Stimulated activated naive CD8-positive, alpha-beta T cell treated with anti-CD3 and anti-CD28 coated beads, Interleukin-15, Interleukin-2, amounts not matched to agents 100 ng/mL and 50 ng/mL, for 24 hours (primary cell): ENCODE measurements at regions not wholly inside any gene's neighbourhood (a gene's known extent, or its start where the extent isn't known, plus 50 kb on each side); places are given as distances from the start of the nearest gene placed in this dataset.
"Not testable (repeated sequence)": the region's sequence is repeated elsewhere in the genome, so short reads cannot be mapped to it uniquely, and the experiment has no call there.

Experiments used
- H3K27ac Mint-ChIP-seq: one replicate; pipeline ENCODE4 v1.8.0; 2021; ENCODE audit warnings: mild to moderate bottlenecking, mixed read lengths
- H3K27me3 Mint-ChIP-seq: one replicate; pipeline ENCODE4 v1.8.0; 2021; ENCODE audit warnings: mixed read lengths
- H3K36me3 Mint-ChIP-seq: one replicate; pipeline ENCODE4 v1.8.0; 2021; ENCODE audit warnings: low read depth, mixed read lengths
- H3K4me1 Mint-ChIP-seq: one replicate; pipeline ENCODE4 v1.8.0; 2021; ENCODE audit warnings: low read depth, mixed read lengths
- H3K4me3 Mint-ChIP-seq: one replicate; pipeline ENCODE4 v1.8.0; 2021; ENCODE audit warnings: mild to moderate bottlenecking, mixed read lengths
- H3K9me3 Mint-ChIP-seq: one replicate; pipeline ENCODE4 v1.8.0; 2021; ENCODE audit warnings: mixed read lengths

DNA sequence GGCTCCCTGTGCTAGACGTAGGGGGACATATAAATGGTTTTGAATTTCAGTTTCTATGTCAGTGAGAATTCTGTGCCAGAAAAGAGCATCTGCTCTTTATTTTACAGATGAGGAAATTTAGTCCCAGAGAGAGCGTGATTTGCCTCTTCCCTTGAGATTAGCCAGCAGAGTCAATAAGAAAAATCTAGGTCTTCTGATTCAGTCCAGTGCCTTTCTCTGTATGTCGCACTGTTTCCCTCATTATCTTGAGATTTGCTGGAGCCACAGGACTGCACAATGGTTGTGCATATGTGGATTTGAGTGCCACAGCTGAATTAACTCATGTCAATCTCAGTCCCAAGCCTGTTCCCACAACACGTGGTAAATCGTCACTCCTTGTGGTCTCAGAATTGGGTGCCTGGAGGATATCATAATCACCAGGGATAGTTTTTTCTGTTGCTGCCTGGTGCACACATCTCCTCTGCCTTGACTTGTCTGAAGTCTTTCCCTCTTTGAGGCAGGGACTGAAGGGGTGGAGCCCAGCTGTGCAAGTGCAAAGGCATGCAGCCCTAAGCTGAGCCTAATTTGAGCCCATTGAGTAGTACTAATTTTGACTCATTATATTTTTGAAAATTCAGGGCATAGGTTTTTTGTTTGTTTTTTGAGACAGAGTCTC, 276.7 kb downstream of the SOX4 start:
- H3K27ac Mint-ChIP-seq = no peak overlapping the region
- H3K36me3 Mint-ChIP-seq = no peaks in the 10 kb centered on the region
- no peak overlapping the region for H3K4me3 Mint-ChIP-seq
- peaks cover 3% of the 10 kb centered on the region for H3K27me3 Mint-ChIP-seq
- H3K9me3 Mint-ChIP-seq = no peaks in the 10 kb centered on the region
- H3K4me1 Mint-ChIP-seq = no peaks in the 10 kb centered on the region

DNA sequence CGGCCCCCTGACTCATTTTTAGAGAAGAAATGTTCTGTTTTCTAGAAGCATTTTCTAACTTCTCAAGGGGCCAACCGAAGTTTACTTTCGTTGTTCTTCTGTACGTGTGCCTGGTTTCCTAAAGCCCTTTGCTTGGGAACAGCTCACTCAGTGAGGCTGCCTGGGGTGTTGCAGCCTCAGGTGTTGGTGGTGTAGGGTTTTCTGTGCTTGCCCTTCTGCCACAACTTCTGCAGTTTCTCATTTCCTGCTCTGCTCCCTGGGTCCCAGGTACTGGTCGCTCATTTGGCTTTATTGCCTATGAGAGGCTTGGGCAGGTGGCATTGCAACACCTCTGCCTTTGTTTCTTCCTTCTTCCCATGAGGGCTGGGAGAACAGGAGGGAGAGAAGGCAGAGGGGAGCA, 278.3 kb downstream of the SOX4 start:
- H3K36me3 Mint-ChIP-seq = no peaks in the 10 kb centered on the region
- H3K27me3 Mint-ChIP-seq = peaks cover 3% of the 10 kb centered on the region
- H3K27ac Mint-ChIP-seq = no peak overlapping the region
- H3K4me1 Mint-ChIP-seq = peaks cover 6% of the 10 kb centered on the region
- H3K4me3 Mint-ChIP-seq = no peak overlapping the region
- no peaks in the 10 kb centered on the region for H3K9me3 Mint-ChIP-seq

DNA sequence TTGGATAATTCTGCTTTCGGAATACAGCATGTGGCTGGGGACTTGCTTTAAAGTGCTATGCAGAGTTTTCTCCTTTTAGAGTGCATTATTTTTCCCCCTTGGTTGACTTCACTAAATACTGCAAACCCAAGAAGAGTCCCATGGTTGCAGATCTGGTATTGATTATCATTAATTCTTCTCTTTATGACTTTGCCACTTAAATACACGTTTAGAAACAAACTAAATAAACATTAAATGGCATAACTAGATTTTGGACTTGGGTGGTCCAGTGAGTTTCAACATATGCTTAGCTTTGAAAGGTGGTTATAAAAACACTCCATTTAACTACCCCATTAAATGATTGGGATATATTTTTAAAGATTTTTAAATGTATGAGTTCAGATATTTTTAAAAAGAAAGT, 279.2 kb downstream of the SOX4 start:
- H3K27me3 Mint-ChIP-seq = peaks cover 3% of the 10 kb centered on the region
- peaks cover 13% of the 10 kb centered on the region for H3K4me1 Mint-ChIP-seq
- no peaks in the 10 kb centered on the region for H3K36me3 Mint-ChIP-seq
- no peak overlapping the region for H3K4me3 Mint-ChIP-seq
- no peak overlapping the region for H3K27ac Mint-ChIP-seq
- H3K9me3 Mint-ChIP-seq = peaks cover 9% of the 10 kb centered on the region

DNA sequence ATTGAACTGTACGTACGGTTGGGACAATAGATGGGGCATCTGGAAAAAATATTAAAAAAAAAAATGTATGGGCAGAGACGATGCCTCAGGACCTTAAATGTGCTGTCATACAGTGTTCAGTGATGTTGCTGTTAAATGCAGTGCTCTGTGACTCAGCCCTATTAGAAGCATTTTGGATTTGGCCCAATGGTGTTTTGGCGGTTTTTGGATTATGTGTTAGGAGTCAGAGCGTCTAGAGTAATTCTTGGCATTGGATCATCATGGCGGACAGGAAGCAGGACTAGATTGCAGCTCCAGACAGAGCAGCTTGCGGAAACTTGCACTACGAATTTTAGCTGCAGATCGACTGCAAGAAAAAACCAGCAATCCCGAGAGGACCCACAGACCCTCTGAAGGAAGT, 280.0 kb downstream of the SOX4 start:
- no peak overlapping the region for H3K4me3 Mint-ChIP-seq
- H3K36me3 Mint-ChIP-seq = no peaks in the 10 kb centered on the region
- no peak overlapping the region for H3K27ac Mint-ChIP-seq
- H3K4me1 Mint-ChIP-seq = peaks cover 13% of the 10 kb centered on the region
- peaks cover 10% of the 10 kb centered on the region for H3K9me3 Mint-ChIP-seq
- H3K27me3 Mint-ChIP-seq = peaks cover 3% of the 10 kb centered on the region

DNA sequence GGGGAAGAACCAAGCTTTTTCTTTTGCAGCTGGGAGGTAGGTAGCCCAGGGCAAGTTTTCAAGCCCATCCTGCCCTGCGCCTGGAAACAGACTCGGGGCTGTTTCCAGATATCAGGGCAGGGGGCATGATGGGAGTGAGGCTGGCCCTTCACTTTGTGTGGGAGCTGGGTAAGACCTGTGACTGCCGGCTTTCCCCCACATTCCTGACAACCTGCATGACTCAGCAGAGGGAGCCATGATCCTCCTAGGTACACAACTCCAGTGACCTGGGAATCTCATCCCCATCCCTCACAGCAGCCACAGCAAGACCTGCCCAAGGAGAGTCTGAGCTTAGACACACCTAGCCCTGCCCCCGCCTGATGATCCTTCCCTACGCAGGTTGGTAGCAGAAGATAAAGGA, 280.8 kb downstream of the SOX4 start:
- Mint-ChIP-seq H3K27ac (no peak overlapping the region), H3K4me3 (no peak overlapping the region), H3K36me3 (no peaks in the 10 kb centered on the region), H3K4me1 (peaks cover 13% of the 10 kb centered on the region), H3K27me3 (peaks cover 3% of the 10 kb centered on the region), H3K9me3 (peaks cover 10% of the 10 kb centered on the region)

DNA sequence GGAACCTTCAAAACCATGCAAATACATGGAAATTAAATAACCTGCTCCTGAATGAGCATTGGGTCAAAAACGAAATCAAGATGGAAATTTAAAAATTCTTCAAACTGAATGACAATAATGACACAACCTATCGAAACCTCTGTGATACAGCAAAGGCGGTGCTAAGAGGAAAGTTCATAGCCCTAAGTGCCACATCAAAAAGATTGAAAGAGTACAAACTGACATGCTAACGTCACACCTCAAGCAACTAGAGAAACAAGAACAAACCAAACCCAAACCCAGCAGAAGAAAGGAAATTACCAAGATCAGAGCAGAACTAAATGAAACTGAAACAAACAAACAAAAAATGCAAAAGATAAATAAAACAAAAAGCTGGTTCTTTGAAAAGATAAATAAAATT, 283.5 kb downstream of the SOX4 start:
- not testable (repeated sequence) for H3K27me3 Mint-ChIP-seq, H3K36me3 Mint-ChIP-seq, H3K4me3 Mint-ChIP-seq
- Mint-ChIP-seq H3K27ac (peak overlapping the region; percentile 27), H3K4me1 (peaks cover 13% of the 10 kb centered on the region), H3K9me3 (peaks cover 25% of the 10 kb centered on the region)

DNA sequence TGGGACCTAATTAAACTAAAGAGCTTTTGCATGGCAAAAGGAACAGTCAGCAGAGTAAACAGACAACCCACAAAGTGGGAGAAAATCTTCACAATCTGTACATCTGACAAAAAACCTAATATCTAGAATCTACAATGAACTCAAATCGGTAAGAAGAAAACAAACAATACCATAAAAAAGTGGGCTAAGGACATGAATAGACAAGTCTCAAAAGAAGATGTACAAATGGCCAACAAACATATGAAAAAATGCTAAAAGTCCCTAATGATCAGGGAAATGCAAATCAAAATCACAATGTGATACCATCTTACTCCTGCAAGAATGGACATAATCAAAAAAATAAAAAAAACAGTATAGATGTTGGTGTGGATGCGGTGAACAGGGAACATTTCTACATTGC, 286.7 kb downstream of the SOX4 start:
- H3K4me1 Mint-ChIP-seq = peaks cover 13% of the 10 kb centered on the region
- H3K9me3 Mint-ChIP-seq = peaks cover 25% of the 10 kb centered on the region
- not testable (repeated sequence) for H3K4me3 Mint-ChIP-seq, H3K27ac Mint-ChIP-seq, H3K36me3 Mint-ChIP-seq, H3K27me3 Mint-ChIP-seq

DNA sequence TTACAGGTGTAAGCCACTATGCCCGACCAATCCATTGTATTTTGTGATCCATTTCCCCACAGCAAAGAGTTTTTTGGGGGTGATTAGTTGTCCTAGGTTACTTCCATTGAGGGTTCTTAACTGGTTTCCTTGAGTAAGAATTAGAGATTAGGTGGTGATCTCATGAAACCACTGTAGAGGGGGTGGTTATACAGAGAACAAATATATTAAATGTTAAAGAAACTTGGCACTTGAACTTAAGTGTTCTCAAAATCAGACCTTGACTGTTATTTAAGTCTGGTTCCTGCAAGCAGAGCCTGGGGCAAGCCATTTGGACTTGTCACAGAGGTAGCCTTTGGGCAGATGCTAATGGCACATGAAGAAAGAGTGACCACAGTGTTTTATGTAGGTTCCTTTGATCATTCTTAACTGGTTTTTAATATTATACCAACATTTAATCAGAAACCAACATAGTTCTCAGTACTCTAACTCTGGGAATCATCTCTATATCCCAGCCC, 288.5 kb downstream of the SOX4 start:
- Mint-ChIP-seq H3K9me3 (peaks cover 24% of the 10 kb centered on the region), H3K4me1 (peaks cover 5% of the 10 kb centered on the region), H3K27ac (no peak overlapping the region), H3K4me3 (no peak overlapping the region), H3K36me3 (no peaks in the 10 kb centered on the region), H3K27me3 (no peaks in the 10 kb centered on the region)

DNA sequence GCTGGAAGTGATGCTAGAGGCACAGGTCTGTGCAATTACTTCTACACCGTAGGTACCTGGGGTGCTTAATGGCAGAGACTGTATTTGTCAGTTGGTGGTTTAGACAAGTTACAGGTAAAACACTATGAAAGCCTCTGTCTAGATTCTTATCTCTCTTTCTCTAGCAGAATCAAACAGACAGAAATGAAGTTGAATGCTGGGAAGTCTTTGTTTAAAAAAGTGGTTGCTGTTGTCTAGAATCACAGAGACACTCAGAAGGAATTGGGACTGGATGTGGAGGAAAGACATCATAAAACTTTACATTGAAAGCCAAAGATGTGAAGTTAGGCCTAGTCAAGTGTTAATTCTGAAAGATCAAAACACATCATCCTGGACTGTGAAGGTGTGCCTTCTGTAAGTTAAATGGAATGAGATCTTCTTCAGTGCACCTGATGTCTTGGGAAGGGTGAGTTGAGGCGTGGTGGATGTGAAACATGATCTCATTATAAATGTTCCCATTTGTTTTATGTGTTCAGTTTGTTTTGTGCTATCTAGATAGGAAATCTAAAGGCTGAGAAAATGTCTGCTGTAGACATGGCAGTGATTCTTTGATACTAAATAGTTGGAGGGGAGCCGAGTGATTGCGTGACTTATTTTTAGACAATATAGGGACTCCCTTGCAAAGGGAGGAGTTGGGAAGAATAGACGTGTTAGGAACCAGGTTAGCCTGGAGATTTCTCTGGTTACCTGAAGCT, 290.2 kb downstream of the SOX4 start:
- Mint-ChIP-seq H3K36me3 (no peaks in the 10 kb centered on the region), H3K27ac (no peak overlapping the region), H3K27me3 (no peaks in the 10 kb centered on the region), H3K4me3 (no peak overlapping the region), H3K9me3 (peaks cover 16% of the 10 kb centered on the region), H3K4me1 (no peaks in the 10 kb centered on the region)

DNA sequence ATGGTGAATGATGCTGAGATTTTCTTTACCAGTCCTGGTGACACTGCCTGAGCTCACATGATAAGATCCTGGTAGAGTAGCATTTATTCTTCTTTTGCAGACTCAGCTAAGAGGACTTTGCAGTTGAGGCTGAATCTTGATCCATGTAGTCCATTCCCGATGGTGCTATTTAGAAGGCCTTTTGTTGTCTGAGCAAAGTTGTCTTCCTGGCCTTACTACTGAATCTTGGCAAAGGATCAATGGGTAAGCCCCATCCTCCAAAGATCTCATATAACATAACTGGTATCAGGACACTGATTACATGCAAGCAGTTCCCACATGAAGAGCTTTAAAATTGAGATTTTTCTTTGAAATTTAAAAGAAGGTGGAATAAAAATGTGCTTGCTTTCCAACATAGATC, 291.6 kb downstream of the SOX4 start:
- H3K4me3 Mint-ChIP-seq = no peak overlapping the region
- no peaks in the 10 kb centered on the region for H3K4me1 Mint-ChIP-seq
- no peaks in the 10 kb centered on the region for H3K36me3 Mint-ChIP-seq
- H3K27me3 Mint-ChIP-seq = no peaks in the 10 kb centered on the region
- peaks cover 10% of the 10 kb centered on the region for H3K9me3 Mint-ChIP-seq
- no peak overlapping the region for H3K27ac Mint-ChIP-seq

DNA sequence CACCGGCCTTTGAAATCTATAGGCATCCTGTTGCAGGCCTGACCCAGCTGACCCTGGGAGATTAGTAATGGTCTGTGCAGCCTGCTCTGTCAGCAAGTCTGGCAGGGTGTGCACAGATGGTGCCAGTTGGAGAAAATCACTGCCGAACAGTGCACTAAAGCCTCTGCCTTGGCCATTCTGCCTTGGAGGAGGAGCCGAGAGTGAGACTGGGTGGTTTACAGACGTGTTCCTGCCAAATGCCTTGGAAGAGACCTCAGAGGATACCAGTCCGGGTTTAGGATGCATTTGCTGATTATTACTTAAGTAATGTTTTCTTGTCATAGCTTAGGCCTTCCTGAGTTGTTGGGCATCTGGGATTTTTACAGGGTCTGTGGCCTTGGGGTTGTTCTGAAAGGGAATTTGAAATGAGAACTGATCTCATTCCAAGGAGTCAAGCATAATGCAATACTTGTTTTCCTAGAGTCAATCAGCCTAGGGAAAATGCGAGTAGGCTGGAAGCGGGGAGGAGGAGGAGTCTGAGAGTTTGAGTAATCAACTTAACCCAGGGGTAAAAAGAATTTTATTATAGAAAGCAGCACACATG, 292.1 kb downstream of the SOX4 start:
- Mint-ChIP-seq H3K4me1 (no peaks in the 10 kb centered on the region), H3K36me3 (no peaks in the 10 kb centered on the region), H3K27me3 (no peaks in the 10 kb centered on the region), H3K27ac (no peak overlapping the region), H3K9me3 (peaks cover 4% of the 10 kb centered on the region), H3K4me3 (no peak overlapping the region)

DNA sequence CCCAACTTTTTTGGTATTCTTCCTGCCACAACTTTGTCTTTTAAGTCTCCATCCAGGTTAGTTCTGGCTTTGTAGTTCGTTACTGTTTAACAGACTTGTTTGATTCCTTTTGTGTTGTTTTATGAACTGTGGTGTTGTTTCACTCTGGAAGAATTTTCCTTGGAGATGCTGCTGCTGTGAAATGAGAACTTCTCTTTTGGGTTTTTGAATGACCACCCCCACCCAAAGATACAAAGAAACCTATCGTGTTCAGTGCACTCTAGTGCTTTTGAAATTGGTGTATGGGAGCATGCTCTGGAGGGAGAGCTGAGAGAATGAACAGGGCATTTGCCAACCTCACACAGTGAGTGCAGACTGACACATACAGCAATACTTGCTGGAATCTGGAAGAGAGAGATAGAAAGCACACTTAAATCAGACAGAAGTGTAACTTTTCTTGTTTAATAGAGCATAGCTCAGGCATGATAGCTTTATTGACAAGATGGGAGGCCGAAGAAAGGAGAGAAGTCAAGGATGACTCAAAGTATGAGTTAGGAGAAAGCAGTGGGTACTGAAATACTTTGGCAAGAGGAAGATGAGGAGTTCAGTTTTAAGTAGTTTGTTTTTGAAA, 293.1 kb downstream of the SOX4 start:
- H3K27me3 Mint-ChIP-seq = no peaks in the 10 kb centered on the region
- H3K27ac Mint-ChIP-seq = no peak overlapping the region
- no peaks in the 10 kb centered on the region for H3K9me3 Mint-ChIP-seq
- H3K4me3 Mint-ChIP-seq = no peak overlapping the region
- H3K4me1 Mint-ChIP-seq = no peaks in the 10 kb centered on the region
- H3K36me3 Mint-ChIP-seq = no peaks in the 10 kb centered on the region

DNA sequence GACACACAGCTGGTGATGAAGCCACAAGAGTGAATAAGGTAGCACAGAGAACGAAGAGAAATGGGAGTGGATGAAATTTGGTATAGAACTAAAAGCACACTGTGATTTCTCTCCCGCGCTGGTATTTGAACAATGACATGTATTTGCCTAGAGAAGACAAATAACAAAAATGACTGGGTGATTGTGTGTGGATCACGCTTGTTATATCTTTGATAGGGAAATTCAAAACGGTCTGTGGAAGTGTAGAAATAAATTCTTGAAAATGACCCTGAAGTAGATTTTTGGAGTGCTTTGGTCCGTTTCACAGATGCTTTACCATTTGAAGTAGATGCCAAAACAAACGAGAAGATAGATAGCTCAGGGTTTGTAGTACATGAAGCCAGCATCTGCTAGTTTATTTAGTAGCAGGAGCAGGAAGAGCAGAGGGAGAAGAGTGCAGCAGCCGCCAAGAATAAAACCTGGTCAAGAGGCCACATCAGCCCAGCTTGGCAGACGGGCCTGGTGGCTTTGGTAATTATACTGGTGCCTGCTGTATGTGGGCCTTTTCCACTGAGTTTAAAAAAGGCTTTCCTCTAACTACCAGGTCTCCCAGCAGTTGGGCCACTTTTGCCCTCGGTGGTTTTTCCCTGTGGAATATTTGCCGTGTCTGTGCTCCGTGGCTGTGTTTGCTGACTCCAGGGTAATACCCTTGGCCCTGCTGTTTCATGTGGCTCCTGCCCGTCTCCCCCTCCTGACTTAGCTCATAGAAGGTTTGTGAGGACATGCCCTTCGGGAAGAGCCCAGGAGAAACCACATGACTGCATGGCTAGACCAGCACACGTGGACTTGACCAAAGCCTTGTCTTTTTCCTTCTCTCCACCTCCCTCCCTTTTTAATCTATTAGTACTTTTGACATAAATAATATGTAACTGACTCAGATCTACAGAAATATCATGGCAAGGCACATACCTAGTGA, 294.0 kb downstream of the SOX4 start:
- Mint-ChIP-seq H3K9me3 (no peaks in the 10 kb centered on the region), H3K4me1 (no peaks in the 10 kb centered on the region), H3K27ac (no peak overlapping the region), H3K36me3 (no peaks in the 10 kb centered on the region), H3K27me3 (no peaks in the 10 kb centered on the region), H3K4me3 (no peak overlapping the region)

DNA sequence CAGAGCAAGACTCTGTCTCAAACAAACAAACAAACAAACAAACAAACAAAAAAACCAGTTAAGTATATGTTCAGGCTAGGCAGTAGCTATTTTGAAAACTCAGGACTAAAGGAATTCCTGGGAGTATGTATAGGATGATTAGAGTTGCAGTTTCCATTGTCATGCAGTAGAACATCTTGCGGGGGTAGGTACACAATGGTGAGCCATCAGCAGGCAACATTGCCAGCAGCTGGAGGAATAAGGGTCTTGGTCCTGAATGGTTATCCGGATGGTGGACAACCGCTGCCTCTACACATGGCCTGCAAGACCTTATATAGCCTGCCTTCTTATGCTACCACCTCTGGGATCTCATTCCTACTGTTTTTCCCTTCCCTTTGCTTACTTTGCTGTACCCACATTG, 297.5 kb downstream of the SOX4 start:
- Mint-ChIP-seq H3K4me1 (no peaks in the 10 kb centered on the region), H3K27ac (no peak overlapping the region), H3K9me3 (peaks cover 3% of the 10 kb centered on the region), H3K36me3 (no peaks in the 10 kb centered on the region), H3K27me3 (no peaks in the 10 kb centered on the region), H3K4me3 (no peak overlapping the region)
